ENCODE measurements at regions not wholly inside any gene's neighbourhood (a gene's known extent, or its start where the extent isn't known, plus 50 kb on each side); places are given as distances from the start of the nearest gene placed in this dataset.

DNA sequence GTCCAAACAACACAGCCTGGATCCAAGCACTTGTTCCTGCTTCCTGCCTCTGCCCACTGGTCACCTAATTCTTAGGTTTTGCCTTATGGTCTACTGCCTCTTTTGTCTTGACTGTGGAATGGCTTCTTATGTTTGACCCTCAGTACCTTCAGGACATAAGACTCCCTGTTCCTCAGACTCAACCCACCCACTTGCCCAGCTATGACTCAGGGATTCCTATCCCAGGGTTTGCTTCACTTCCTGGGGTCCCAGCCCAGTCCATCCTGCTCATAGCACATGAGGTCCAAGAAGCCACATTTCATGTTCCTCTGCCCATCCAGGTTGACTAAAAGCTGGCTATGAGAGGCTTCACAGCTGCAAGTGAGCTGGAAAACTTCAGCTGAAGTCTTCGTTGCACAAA lies 320.9 kb upstream of the CDH5 start:
- ChIA-PET RAD21 (ENCODE audit: low non-redundant PET in 1 of 2, low total read pairs in 2 of 2, uncharacterized antibody in 2 of 2, unreplicated experiment in 2 of 2) (no interaction called here), CTCF (no interaction called here), POLR2A (no interaction called here)
- H3K9ac ChIP-seq (ENCODE audit: low read length) = no peak overlapping the region
- no peak for TF ChIP-seq YY1 (IDR thresholded peaks at IDR 0.05; ENCODE audit: extremely low read depth, insufficient replicate concordance, low read depth, low read length)
- TF ChIP-seq CEBPB (IDR thresholded peaks at IDR 0.05; ENCODE audit: low read depth) = no peak
- TF ChIP-seq CBX3 (IDR thresholded peaks at IDR 0.05; ENCODE audit: low read depth) = no peak
- TF ChIP-seq, protein P1, sequence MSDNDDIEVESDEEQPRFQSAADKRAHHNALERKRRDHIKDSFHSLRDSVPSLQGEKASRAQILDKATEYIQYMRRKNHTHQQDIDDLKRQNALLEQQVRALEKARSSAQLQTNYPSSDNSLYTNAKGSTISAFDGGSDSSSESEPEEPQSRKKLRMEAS (IDR thresholded peaks at IDR 0.05) = no peak
- H3K36me3 ChIP-seq (ENCODE audit: control insufficient read depth in 1 of 2, insufficient read depth in 2 of 2, low read length in 2 of 2) = no peaks in the 10 kb centered on the region
- H3K9me3 ChIP-seq (ENCODE audit: control insufficient read depth in 1 of 2, insufficient read depth in 1 of 2, low read depth in 1 of 2, low read length in 2 of 2) = no peaks in the 10 kb centered on the region
- H3K27ac ChIP-seq (ENCODE audit: low read depth, low read length) = no peak overlapping the region
- H3K27me3 ChIP-seq (ENCODE audit: insufficient read depth, low read length) = peaks cover 17% of the 10 kb centered on the region
- intact Hi-C loops (cut with micrococcal nuclease) = no loop called here
- H3K9me2 ChIP-seq (ENCODE audit: insufficient read depth) = no peaks in the 10 kb centered on the region
- BruUV-seq (replicated peaks) = no TSS peak
- H4K20me1 ChIP-seq (ENCODE audit: insufficient read depth) = no peaks in the 10 kb centered on the region
- no peak overlapping the region for H3K4me2 ChIP-seq (ENCODE audit: low read length)
- ATAC-seq = no peak
- no peak overlapping the region for H2AFZ ChIP-seq (ENCODE audit: low read depth, low read length, poor library complexity, severe bottlenecking)
- no peaks in the 10 kb centered on the region for H3K4me1 ChIP-seq (ENCODE audit: control insufficient read depth in 1 of 2, insufficient read depth in 2 of 2, low read length in 2 of 2)
- no peak for DNase-seq (ENCODE audit: low read depth, low spot score)
- H3K4me3 ChIP-seq (replicated peaks in 1 of 2; ENCODE audit: low read depth in 1 of 2, low read length in 2 of 2) = no peak overlapping the region
- H3K79me2 ChIP-seq (ENCODE audit: insufficient read depth, low read length) = no peaks in the 10 kb centered on the region

DNA sequence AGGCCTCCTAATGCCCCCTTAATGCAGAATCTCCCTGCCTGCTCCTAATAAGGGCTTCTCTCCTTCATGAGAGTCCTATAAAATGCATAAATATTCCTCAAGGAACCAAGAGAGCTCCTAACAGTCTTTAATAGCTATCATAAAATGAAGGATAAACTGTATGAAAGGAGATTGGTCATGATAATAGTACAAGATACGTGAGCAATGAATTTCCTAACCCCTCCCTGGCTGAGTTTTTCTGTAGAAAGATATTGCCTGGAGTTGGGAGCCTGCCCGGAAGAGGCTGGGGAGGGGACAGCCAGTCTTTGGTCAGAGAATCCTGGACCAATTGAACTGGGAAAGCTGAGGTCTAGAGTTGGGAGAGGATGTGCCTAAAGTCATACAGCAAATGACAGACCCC lies 321.9 kb upstream of the CDH5 start:
- no peaks in the 10 kb centered on the region for H3K79me2 ChIP-seq (ENCODE audit: insufficient read depth, low read length)
- no peak overlapping the region for H3K4me3 ChIP-seq (replicated peaks in 1 of 2; ENCODE audit: low read depth in 1 of 2, low read length in 2 of 2)
- H3K27ac ChIP-seq (ENCODE audit: low read depth, low read length) = no peak overlapping the region
- DNase-seq (ENCODE audit: low read depth, low spot score) = no peak
- H3K4me2 ChIP-seq (ENCODE audit: low read length) = no peak overlapping the region
- ChIA-PET CTCF (no interaction called here), RAD21 (ENCODE audit: low non-redundant PET in 1 of 2, low total read pairs in 2 of 2, uncharacterized antibody in 2 of 2, unreplicated experiment in 2 of 2) (no interaction called here), POLR2A (no interaction called here)
- no peaks in the 10 kb centered on the region for H3K4me1 ChIP-seq (ENCODE audit: control insufficient read depth in 1 of 2, insufficient read depth in 2 of 2, low read length in 2 of 2)
- ATAC-seq = no peak
- TF ChIP-seq POLR2A (IDR thresholded peaks at IDR 0.05; ENCODE audit: borderline replicate concordance, extremely low read depth, insufficient read depth, insufficient read length) = no peak
- TF ChIP-seq RAD21 (IDR thresholded peaks at IDR 0.05; ENCODE audit: low read depth) = no peak
- TF ChIP-seq EZH2phosphoT487 (IDR thresholded peaks at IDR 0.05; ENCODE audit: borderline replicate concordance) = no peak
- TF ChIP-seq ELF1 (IDR thresholded peaks at IDR 0.05; ENCODE audit: borderline replicate concordance, low read depth) = no peak
- TF ChIP-seq FOSL1 (IDR thresholded peaks at IDR 0.05; ENCODE audit: low read depth) = no peak
- no peak for TF ChIP-seq SRF (IDR thresholded peaks at IDR 0.05; ENCODE audit: low read depth)
- H3K27me3 ChIP-seq (ENCODE audit: insufficient read depth, low read length) = peaks cover 15% of the 10 kb centered on the region
- H3K9ac ChIP-seq (ENCODE audit: low read length) = no peak overlapping the region
- intact Hi-C loops (cut with micrococcal nuclease) = no loop called here
- no peaks in the 10 kb centered on the region for H3K9me2 ChIP-seq (ENCODE audit: insufficient read depth)
- H4K20me1 ChIP-seq (ENCODE audit: insufficient read depth) = no peaks in the 10 kb centered on the region
- H3K9me3 ChIP-seq (ENCODE audit: control insufficient read depth in 1 of 2, insufficient read depth in 1 of 2, low read depth in 1 of 2, low read length in 2 of 2) = no peaks in the 10 kb centered on the region
- no peak overlapping the region for H2AFZ ChIP-seq (ENCODE audit: low read depth, low read length, poor library complexity, severe bottlenecking)
- no peaks in the 10 kb centered on the region for H3K36me3 ChIP-seq (ENCODE audit: control insufficient read depth in 1 of 2, insufficient read depth in 2 of 2, low read length in 2 of 2)
- BruUV-seq (replicated peaks) = no TSS peak
